H1 (cell line): ENCODE measurements at regions not wholly inside any gene's neighbourhood (a gene's known extent, or its start where the extent isn't known, plus 50 kb on each side); places are given as distances from the start of the nearest gene placed in this dataset.

ENCODE experiments used
- SIX5 ChIP-seq: IDR thresholded peaks from 2 replicates; pipeline ENCODE4 v1.6.1; 2011; ENCODE audit warnings: mild to moderate bottlenecking, low read depth, low read length

GRCh38 chrY:19319135-19319534, 425.4 kb downstream of the KDM5D start (continued):
- no peak for TF ChIP-seq SIX5
